K562 (cell line): ENCODE measurements at regions not wholly inside any gene's neighbourhood (a gene's known extent, or its start where the extent isn't known, plus 50 kb on each side); places are given as distances from the start of the nearest gene placed in this dataset.

Source experiments
- CTBP1 ChIP-seq: fragments of 450-650 bp; IDR thresholded peaks from 2 replicates; pipeline ENCODE4 v1.6.1; 2016; ENCODE audit warnings: borderline replicate concordance
- CTCF ChIP-seq, 3 experiments: IDR thresholded peaks in 2 of 3; conservative IDR thresholded peaks in 1 of 3; 2 replicates each; pipeline ENCODE4 v1.5.1; 2011 to 2012; ENCODE audit warnings: low read length in 3 of 3, mild to moderate bottlenecking in 3 of 3, control low read depth in 2 of 3, improper control_type of control experiment in 1 of 3, inconsistent platforms in 1 of 3, low read depth in 1 of 3, mixed read lengths in 1 of 3, moderate library complexity in 1 of 3; ENCODE audit not compliant: insufficient read depth in 2 of 3
- E2F1 ChIP-seq: sonication (generic); formaldehyde crosslinking; IDR thresholded peaks from 2 replicates; pipeline ENCODE4 v1.8.1; 2023; ENCODE audit warnings: mild to moderate bottlenecking, missing genetic modification reagents, moderate library complexity
- SMARCA4 ChIP-seq: fragments of 450-650 bp; IDR thresholded peaks from 2 replicates; pipeline ENCODE4 v1.6.1; 2016
- U2AF1 ChIP-seq: fragments of 200-400 bp; formaldehyde crosslinking; optimal IDR thresholded peaks from 2 replicates; pipeline ENCODE3; 2017; ENCODE audit warnings: mild to moderate bottlenecking, low read depth, low read length, moderate library complexity
- ZBTB33 ChIP-seq: sonication (generic); formaldehyde crosslinking; IDR thresholded peaks from 2 replicates; pipeline ENCODE4 v1.8.1; 2023; ENCODE audit warnings: mild to moderate bottlenecking, missing genetic modification reagents
- ZNF24 ChIP-seq: fragments of 450-650 bp; IDR thresholded peaks from 2 replicates; pipeline ENCODE4 v1.6.1; 2016

GRCh38 chr19:31604493-31605040 lies 255.3 kb upstream of the TSHZ3 start:
- TF ChIP-seq E2F1 (CRISPR knock-in tag) (no peak), ZNF24 (no peak), SMARCA4 (no peak), CTBP1 (no peak), CTCF (IDR thresholded peaks at IDR 0.05 in 2 of 3, conservative IDR thresholded peaks at IDR 0.05 in 1 of 3; ENCODE audit: insufficient read depth in 2 of 3, low read depth in 1 of 3, low read length in 3 of 3) (no peak), U2AF1 (no peak), ZBTB33 (no peak)
